Keratinocyte (primary cell): ENCODE measurements at regions not wholly inside any gene's neighbourhood (a gene's known extent, or its start where the extent isn't known, plus 50 kb on each side); places are given as distances from the start of the nearest gene placed in this dataset.

Experiments used
- EZH2 ChIP-seq: IDR thresholded peaks from one replicate; pipeline ENCODE4 v1.6.1; 2012; ENCODE audit warnings: inconsistent platforms, mild to moderate bottlenecking, low read length, moderate library complexity
- TF ChIP-seq, protein P1 (sequence below), 3 experiments: IDR thresholded peaks in 1 of 3; conservative IDR thresholded peaks in 1 of 3; optimal IDR thresholded peaks in 1 of 3; 2 replicates in 2 of 3; 3 replicates in 1 of 3; pipeline versions ENCODE3 to v1.5.1; 2011; ENCODE audit warnings: low read length in 3 of 3, mild to moderate bottlenecking in 3 of 3, moderate library complexity in 2 of 3, control low read depth in 1 of 3, inconsistent platforms in 1 of 3; ENCODE audit not compliant: insufficient read depth in 2 of 3; ENCODE audit errors: extremely low read depth in 1 of 3

DNA sequence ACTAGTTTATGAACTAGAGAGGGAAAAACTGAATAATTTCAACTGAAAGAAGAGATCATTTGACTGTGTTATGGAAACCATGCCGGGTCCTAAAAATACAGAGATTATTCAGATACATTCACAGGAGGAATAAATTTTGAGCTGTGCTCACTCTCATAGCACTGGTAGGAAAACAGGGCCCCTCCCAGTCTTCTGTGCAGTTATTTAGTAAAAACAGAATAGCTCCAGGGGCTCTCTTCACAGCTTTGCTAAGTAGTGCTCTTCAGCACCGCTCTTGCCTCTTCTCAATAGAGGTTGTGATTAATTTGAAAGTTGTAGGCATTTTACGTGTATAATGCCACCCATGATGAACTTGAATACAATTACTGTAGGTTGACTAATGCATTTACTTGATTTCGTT is 435.9 kb upstream of the PDE3A start:
- no peak for TF ChIP-seq EZH2
- TF ChIP-seq, protein P1, sequence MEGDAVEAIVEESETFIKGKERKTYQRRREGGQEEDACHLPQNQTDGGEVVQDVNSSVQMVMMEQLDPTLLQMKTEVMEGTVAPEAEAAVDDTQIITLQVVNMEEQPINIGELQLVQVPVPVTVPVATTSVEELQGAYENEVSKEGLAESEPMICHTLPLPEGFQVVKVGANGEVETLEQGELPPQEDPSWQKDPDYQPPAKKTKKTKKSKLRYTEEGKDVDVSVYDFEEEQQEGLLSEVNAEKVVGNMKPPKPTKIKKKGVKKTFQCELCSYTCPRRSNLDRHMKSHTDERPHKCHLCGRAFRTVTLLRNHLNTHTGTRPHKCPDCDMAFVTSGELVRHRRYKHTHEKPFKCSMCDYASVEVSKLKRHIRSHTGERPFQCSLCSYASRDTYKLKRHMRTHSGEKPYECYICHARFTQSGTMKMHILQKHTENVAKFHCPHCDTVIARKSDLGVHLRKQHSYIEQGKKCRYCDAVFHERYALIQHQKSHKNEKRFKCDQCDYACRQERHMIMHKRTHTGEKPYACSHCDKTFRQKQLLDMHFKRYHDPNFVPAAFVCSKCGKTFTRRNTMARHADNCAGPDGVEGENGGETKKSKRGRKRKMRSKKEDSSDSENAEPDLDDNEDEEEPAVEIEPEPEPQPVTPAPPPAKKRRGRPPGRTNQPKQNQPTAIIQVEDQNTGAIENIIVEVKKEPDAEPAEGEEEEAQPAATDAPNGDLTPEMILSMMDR (optimal IDR thresholded peaks at IDR 0.05 in 1 of 3, IDR thresholded peaks at IDR 0.05 in 1 of 3, conservative IDR thresholded peaks at IDR 0.05 in 1 of 3; ENCODE audit: extremely low read depth in 1 of 3, insufficient read depth in 2 of 3, low read length in 3 of 3), result no peak
